HEK293 (cell line): ENCODE measurements at regions not wholly inside any gene's neighbourhood (a gene's known extent, or its start where the extent isn't known, plus 50 kb on each side); places are given as distances from the start of the nearest gene placed in this dataset.

Experiments used
- KLF7 ChIP-seq: fragments of 450-650 bp; formaldehyde crosslinking; IDR thresholded peaks from 2 replicates; pipeline ENCODE4 v1.5.1; 2016; ENCODE audit warnings: missing biosample characterization, missing genetic modification characterization, borderline replicate concordance
- ZNF791 ChIP-seq: fragments of 450-650 bp; formaldehyde crosslinking; IDR thresholded peaks from 2 replicates; pipeline ENCODE4 v1.5.1; 2016; ENCODE audit warnings: missing biosample characterization, missing genetic modification characterization

DNA sequence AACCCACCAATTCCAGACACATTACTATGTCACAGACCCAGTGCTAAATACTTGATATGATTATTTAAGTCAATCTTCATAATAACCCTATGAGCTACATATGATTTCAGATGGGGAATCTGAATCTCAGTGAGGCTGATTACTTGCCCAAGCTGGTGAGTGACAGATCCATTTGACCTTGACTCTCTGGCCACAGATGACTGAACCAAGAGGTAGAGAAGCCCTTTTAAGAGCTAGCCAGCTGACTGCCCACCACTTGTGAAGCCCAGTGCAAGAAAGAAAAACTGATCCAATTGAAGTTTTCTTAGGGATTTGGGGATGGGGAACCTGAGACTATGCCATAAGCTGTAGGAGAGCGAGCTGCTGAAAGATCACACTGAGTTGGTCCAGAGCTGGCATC is 124.7 kb upstream of the SPATA12 start:
- TF ChIP-seq ZNF791 (tag by site-specific recombination) (no peak), KLF7 (tag by site-specific recombination) (no peak)
